Astrocyte of the spinal cord (primary cell): ENCODE measurements at regions not wholly inside any gene's neighbourhood (a gene's known extent, or its start where the extent isn't known, plus 50 kb on each side); places are given as distances from the start of the nearest gene placed in this dataset.
A peak's percentile ranks its signal among the peaks of the same experiment; 100 is the strongest.

Source experiments
- DNase-seq: peaks from one replicate; pipeline ENCODE4 v3.0.0; 2011; ENCODE audit warnings: low read depth, low spot score
- H3K4me3 ChIP-seq: 2 replicates; pipeline ENCODE4 v1.5.1; 2011; ENCODE audit warnings: low read depth, mild to moderate bottlenecking, low read length, moderate library complexity
- CTCF ChIP-seq: IDR thresholded peaks from 2 replicates; pipeline ENCODE4 v1.5.1; 2012; ENCODE audit warnings: low read depth, mild to moderate bottlenecking, low read length, inconsistent platforms
- in situ Hi-C: cut with HindIII; loops from 2 replicates; pipeline ENCODE4 v1.10.0; 2017; ENCODE audit warnings: low sequenced_read_pairs

- in situ Hi-C loops, result no loop called here
- DNase-seq, result no peak
- H3K4me3 ChIP-seq, result no peak overlapping the region
- no peak for TF ChIP-seq CTCF
These were observed 222.1 kb upstream of the NR2F2 start for GRCh38 chr15:96108405-96108804.

GRCh38 chr15:96109820-96110219 lies 220.7 kb upstream of the NR2F2 start:
- no peak for DNase-seq

GRCh38 chr15:96112018-96112417 lies 218.5 kb upstream of the NR2F2 start:
- in situ Hi-C loops, result no loop called here
- TF ChIP-seq CTCF, result no peak
- H3K4me3 ChIP-seq, result no peak overlapping the region
- DNase-seq, result no peak

More at GRCh38 chr15:96109820-96110219, 220.7 kb upstream of the NR2F2 start:
- no peak overlapping the region for H3K4me3 ChIP-seq
- no peak for TF ChIP-seq CTCF
- in situ Hi-C loops, result no loop called here

- TF ChIP-seq CTCF, result no peak
- in situ Hi-C loops, result no loop called here
These were observed 214.9 kb upstream of the NR2F2 start for GRCh38 chr15:96115642-96116041.

GRCh38 chr15:96117270-96117669 lies 213.2 kb upstream of the NR2F2 start:
- H3K4me3 ChIP-seq, result no peak overlapping the region
- TF ChIP-seq CTCF, result no peak
- in situ Hi-C loops, result no loop called here
- DNase-seq, result no peak

More at GRCh38 chr15:96115642-96116041, 214.9 kb upstream of the NR2F2 start:
- peak; percentile 71 for DNase-seq
- no peak overlapping the region for H3K4me3 ChIP-seq

GRCh38 chr15:96119734-96120133 lies 210.8 kb upstream of the NR2F2 start:
- no peak for TF ChIP-seq CTCF
- no peak overlapping the region for H3K4me3 ChIP-seq
- no peak for DNase-seq
- in situ Hi-C loops, result no loop called here
